ENCODE measurements at regions not wholly inside any gene's neighbourhood (a gene's known extent, or its start where the extent isn't known, plus 50 kb on each side); places are given as distances from the start of the nearest gene placed in this dataset.

GRCh38 chr2:16152928-16153753 lies 212.8 kb downstream of the MYCN start:
- TF ChIP-seq EP300 (conservative IDR thresholded peaks at IDR 0.05; ENCODE audit: poor library complexity, severe bottlenecking) = no peak
- TF ChIP-seq, protein P1, sequence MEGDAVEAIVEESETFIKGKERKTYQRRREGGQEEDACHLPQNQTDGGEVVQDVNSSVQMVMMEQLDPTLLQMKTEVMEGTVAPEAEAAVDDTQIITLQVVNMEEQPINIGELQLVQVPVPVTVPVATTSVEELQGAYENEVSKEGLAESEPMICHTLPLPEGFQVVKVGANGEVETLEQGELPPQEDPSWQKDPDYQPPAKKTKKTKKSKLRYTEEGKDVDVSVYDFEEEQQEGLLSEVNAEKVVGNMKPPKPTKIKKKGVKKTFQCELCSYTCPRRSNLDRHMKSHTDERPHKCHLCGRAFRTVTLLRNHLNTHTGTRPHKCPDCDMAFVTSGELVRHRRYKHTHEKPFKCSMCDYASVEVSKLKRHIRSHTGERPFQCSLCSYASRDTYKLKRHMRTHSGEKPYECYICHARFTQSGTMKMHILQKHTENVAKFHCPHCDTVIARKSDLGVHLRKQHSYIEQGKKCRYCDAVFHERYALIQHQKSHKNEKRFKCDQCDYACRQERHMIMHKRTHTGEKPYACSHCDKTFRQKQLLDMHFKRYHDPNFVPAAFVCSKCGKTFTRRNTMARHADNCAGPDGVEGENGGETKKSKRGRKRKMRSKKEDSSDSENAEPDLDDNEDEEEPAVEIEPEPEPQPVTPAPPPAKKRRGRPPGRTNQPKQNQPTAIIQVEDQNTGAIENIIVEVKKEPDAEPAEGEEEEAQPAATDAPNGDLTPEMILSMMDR (IDR thresholded peaks at IDR 0.05; ENCODE audit: poor library complexity, severe bottlenecking) = no peak
- TF ChIP-seq POLR2AphosphoS5 (IDR thresholded peaks at IDR 0.05) = no peak
- TF ChIP-seq EZH2 (IDR thresholded peaks at IDR 0.05; ENCODE audit: borderline replicate concordance, insufficient read depth, low read length, poor library complexity, severe bottlenecking) = no peak
